ENCODE measurements at regions not wholly inside any gene's neighbourhood (a gene's known extent, or its start where the extent isn't known, plus 50 kb on each side); places are given as distances from the start of the nearest gene placed in this dataset.

DNA sequence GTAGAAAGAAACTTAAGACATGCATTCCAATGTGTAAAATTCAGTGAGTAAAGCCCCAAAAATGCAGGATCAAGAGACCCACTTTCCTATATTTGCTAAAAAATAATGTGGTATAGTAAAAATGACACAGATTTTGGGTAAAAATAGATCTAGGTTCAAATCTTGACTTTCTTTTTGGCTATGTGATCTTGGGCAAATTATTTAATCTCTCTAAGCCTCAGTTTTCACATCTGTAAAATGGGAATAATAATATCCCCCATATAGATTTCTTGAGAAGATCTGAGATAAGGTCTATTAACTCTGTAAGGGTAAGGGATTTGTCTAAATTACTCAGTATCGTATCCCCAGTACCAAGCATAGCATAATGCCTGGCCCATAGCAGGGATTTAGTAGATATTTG is 172.3 kb downstream of the CARTPT start:
- H3K9me3 ChIP-seq (replicated peaks in 1 of 3), result no peaks in the 10 kb centered on the region
- no peak overlapping the region for H3K27ac ChIP-seq
- no peaks in the 10 kb centered on the region for H3K36me3 ChIP-seq (replicated peaks in 1 of 2)
- H3K27me3 ChIP-seq, result no peaks in the 10 kb centered on the region
- no peak overlapping the region for H3K4me3 ChIP-seq
- 81 to 90% (median 89%) methylated on average over 1 of the region's 1 CpG for WGBS, 4 donors
- intact Hi-C loops (cut with DNase I), result no loop called here
- no peak for TF ChIP-seq POLR2A (IDR thresholded peaks at IDR 0.05)
- TF ChIP-seq, protein P1, sequence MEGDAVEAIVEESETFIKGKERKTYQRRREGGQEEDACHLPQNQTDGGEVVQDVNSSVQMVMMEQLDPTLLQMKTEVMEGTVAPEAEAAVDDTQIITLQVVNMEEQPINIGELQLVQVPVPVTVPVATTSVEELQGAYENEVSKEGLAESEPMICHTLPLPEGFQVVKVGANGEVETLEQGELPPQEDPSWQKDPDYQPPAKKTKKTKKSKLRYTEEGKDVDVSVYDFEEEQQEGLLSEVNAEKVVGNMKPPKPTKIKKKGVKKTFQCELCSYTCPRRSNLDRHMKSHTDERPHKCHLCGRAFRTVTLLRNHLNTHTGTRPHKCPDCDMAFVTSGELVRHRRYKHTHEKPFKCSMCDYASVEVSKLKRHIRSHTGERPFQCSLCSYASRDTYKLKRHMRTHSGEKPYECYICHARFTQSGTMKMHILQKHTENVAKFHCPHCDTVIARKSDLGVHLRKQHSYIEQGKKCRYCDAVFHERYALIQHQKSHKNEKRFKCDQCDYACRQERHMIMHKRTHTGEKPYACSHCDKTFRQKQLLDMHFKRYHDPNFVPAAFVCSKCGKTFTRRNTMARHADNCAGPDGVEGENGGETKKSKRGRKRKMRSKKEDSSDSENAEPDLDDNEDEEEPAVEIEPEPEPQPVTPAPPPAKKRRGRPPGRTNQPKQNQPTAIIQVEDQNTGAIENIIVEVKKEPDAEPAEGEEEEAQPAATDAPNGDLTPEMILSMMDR (IDR thresholded peaks at IDR 0.05), result no peak
- DNase-seq, result no peak
- H3K4me1 ChIP-seq (replicated peaks in 1 of 2), result no peaks in the 10 kb centered on the region

DNA sequence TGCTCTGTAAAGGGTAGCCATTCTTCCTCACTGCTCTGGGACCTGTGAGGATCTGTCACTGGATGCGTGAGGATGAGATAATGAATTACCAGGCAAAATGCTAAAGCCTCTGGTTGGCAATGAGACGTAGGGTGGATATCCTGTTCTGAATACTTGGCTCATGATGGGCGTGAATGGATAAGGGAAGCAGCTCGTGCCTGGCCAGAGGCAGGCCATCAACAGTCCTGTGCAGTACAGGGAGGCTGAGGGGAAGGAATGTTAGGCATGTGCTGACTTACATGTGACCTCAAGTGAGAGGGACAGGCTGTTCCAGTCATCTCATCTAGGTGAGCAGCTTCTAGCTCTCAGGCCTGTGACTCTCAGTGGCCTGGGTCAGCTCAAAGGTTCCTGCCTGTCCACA is 172.8 kb downstream of the CARTPT start:
- intact Hi-C loops (cut with DNase I), result no loop called here
- TF ChIP-seq, protein P1 (IDR thresholded peaks at IDR 0.05), result no peak
- no peak for TF ChIP-seq POLR2A (IDR thresholded peaks at IDR 0.05)

DNA sequence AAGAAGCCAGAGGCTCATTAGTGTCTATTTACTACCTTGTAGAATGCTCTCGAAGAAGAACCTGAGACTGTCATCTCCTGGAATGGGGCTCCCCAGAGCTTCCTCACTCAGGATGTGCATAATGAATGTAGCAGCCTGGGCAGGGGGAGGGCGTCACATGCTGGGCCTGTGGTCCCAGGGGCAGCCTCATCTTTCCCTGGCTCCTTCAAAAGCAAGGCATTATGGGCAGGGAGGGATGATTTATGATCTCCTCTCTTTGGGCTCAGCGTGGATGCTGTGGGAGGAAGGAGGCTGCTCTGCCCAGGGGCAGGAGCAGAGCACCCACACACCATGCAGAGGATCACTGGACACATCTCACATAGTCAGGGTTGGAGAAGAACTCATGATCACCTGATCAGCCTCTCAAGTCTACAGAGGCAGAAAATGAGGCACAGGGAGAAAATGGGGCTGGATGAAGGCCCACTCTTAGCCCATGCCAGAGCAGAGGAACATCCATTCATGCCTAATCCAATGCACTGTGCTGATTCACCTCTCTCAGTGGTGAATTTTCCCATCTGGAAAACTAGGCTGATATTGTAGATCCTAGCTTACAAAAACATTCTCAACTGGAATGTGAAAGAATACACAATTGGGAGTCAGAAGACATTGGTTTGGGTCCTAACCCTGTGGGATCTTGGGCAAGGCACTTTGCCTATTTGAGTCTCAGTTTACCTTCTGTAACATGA is 173.7 kb downstream of the CARTPT start:
- Histone ChIP-seq H3K4me3 (no peak overlapping the region), H3K27me3 (no peaks in the 10 kb centered on the region), H3K36me3 (replicated peaks in 1 of 2) (no peaks in the 10 kb centered on the region), H3K27ac (no peak overlapping the region), H3K4me1 (replicated peaks in 1 of 2) (no peaks in the 10 kb centered on the region), H3K9me3 (replicated peaks in 1 of 3) (no peaks in the 10 kb centered on the region)
- TF ChIP-seq POLR2A (IDR thresholded peaks at IDR 0.05), result no peak
- TF ChIP-seq, protein P1 (IDR thresholded peaks at IDR 0.05), result no peak
- DNase-seq, result no peak
- intact Hi-C loops (cut with DNase I), result no loop called here
- WGBS, 4 donors, result 65 to 78% (median 67%) methylated on average over 2 to 3 of the region's 3 CpGs

More for the DNA sequence above, 172.8 kb downstream of the CARTPT start:
- no peaks in the 10 kb centered on the region for H3K27me3 ChIP-seq
- no peaks in the 10 kb centered on the region for H3K4me1 ChIP-seq (replicated peaks in 1 of 2)
- H3K27ac ChIP-seq, result no peak overlapping the region
- no peak overlapping the region for H3K4me3 ChIP-seq
- H3K9me3 ChIP-seq (replicated peaks in 1 of 3), result no peaks in the 10 kb centered on the region
- peak in 1 of 7 donors; percentile 20 for DNase-seq
- 59 to 76% (median 66%) methylated on average over 4 of the region's 4 CpGs for WGBS, 4 donors
- no peaks in the 10 kb centered on the region for H3K36me3 ChIP-seq (replicated peaks in 1 of 2)

DNA sequence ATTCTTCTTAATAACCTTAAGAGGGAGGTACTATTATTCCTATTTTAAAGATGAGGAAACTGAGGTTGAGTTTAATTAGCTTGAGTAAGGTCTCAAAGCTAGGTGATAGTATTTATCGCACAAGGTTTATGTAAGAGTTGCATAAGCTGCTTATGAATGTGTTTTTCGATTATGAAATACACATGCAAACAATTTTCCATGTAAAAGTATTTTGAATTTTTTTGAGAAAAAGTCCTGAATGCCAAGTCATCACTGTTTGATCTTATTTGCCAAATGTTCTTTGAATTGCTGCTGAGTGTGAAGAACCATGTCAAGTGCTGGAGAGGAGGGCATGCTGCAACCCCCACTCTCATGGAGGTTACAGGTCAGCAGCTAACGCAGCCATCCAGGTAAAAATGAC is 174.4 kb downstream of the CARTPT start:
- WGBS, 4 donors, result 79 to 85% (median 85%) methylated on average over 3 of the region's 3 CpGs
- no peak overlapping the region for H3K27ac ChIP-seq
- no peak for DNase-seq
- H3K4me3 ChIP-seq, result no peak overlapping the region
- TF ChIP-seq, protein P1 (IDR thresholded peaks at IDR 0.05), result no peak
- TF ChIP-seq POLR2A (IDR thresholded peaks at IDR 0.05), result no peak
- no peaks in the 10 kb centered on the region for H3K9me3 ChIP-seq (replicated peaks in 1 of 3)
- no peaks in the 10 kb centered on the region for H3K27me3 ChIP-seq
- intact Hi-C loops (cut with DNase I), result no loop called here
- no peaks in the 10 kb centered on the region for H3K36me3 ChIP-seq (replicated peaks in 1 of 2)
- H3K4me1 ChIP-seq (replicated peaks in 1 of 2), result no peaks in the 10 kb centered on the region
